ENCODE measurements at regions not wholly inside any gene's neighbourhood (a gene's known extent, or its start where the extent isn't known, plus 50 kb on each side); places are given as distances from the start of the nearest gene placed in this dataset.
A peak's percentile ranks its signal among the peaks of the same experiment; 100 is the strongest.

GRCh38 chrX:43003204-43003565 lies 225.2 kb upstream of the PPP1R2C start:
- H2BK120ac ChIP-seq (replicated peaks; ENCODE audit: low read depth, low read length): no peak overlapping the region
- no peak overlapping the region for H3K56ac ChIP-seq (replicated peaks; ENCODE audit: insufficient read length, low read depth, low read length)
- no peak for DNase-seq (ENCODE audit: low read depth in 1 of 2, low spot score in 2 of 2)
- H3K9me3 ChIP-seq (ENCODE audit: insufficient read depth in 2 of 2, low read depth in 1 of 2, low read length in 1 of 2): no peaks in the 10 kb centered on the region
- no peaks in the 10 kb centered on the region for H4K20me1 ChIP-seq (replicated peaks in 1 of 2; ENCODE audit: control insufficient read depth in 1 of 2, insufficient read depth in 2 of 2, low read length in 2 of 2)
- peaks cover 0 to 7% (median 1%) of the 10 kb centered on the region in 4 experiments; a peak in 2 of 7 replicates for H3K4me1 ChIP-seq (replicated peaks in 1 of 4; ENCODE audit: control insufficient read depth in 3 of 4, insufficient read depth in 4 of 4, low read length in 3 of 4)
- H2BK12ac ChIP-seq (ENCODE audit: low read depth, low read length): peak overlapping the region; percentile 60; the same call in 1 of the 2 replicates
- H2AFZ ChIP-seq (ENCODE audit: low read length): no peak overlapping the region
- H3K36me3 ChIP-seq (ENCODE audit: control insufficient read depth in 2 of 4, insufficient read depth in 4 of 4, low read length in 3 of 4): no peaks in the 10 kb centered on the region
- no peaks in the 10 kb centered on the region for H3K79me1 ChIP-seq (ENCODE audit: low read depth, low read length)
- H3K18ac ChIP-seq (ENCODE audit: extremely low read depth, low read length): no peak overlapping the region
- no peak overlapping the region for H4K8ac ChIP-seq (ENCODE audit: extremely low read depth, insufficient read depth, low read length)
- H2AK5ac ChIP-seq (ENCODE audit: low read depth, low read length): no peak overlapping the region
- no peak overlapping the region for H4K91ac ChIP-seq (replicated peaks; ENCODE audit: insufficient read length, low read length)
- FAIRE-seq: no peak
- TF ChIP-seq KDM1A (IDR thresholded peaks at IDR 0.05; ENCODE audit: borderline replicate concordance, low read length): no peak
- TF ChIP-seq HDAC2 (IDR thresholded peaks at IDR 0.05; ENCODE audit: borderline replicate concordance in 1 of 2, low read depth in 2 of 2, low read length in 2 of 2): no peak
- no peak for TF ChIP-seq SP1 (IDR thresholded peaks at IDR 0.05; ENCODE audit: low read depth, low read length)
- TF ChIP-seq RFX5 (IDR thresholded peaks at IDR 0.05; ENCODE audit: borderline replicate concordance, low read depth, low read length): no peak
- TF ChIP-seq TAF1 (IDR thresholded peaks at IDR 0.05; ENCODE audit: low read depth, low read length): no peak
- H2BK20ac ChIP-seq (ENCODE audit: low read length): no peak overlapping the region
- H4K5ac ChIP-seq (ENCODE audit: insufficient read length, low read depth, low read length): no peak overlapping the region
- 86% methylated on average over 1 of the region's 3 CpGs; no CpG with 5 or more reads in 1 of the 2 experiments for WGBS, 2 experiments (ENCODE audit: extremely low coverage in 1 of 2, insufficient coverage in 1 of 2, insufficient read length in 1 of 2, insufficient replicate concordance in 2 of 2, low coverage in 1 of 2, low lambda C conversion rate in 2 of 2, missing lambda C conversion rate in 1 of 2)
- no peak overlapping the region for H2BK15ac ChIP-seq (ENCODE audit: low read length)
- no peak overlapping the region for H3K23ac ChIP-seq (ENCODE audit: insufficient read length)
- H3K4ac ChIP-seq (replicated peaks; ENCODE audit: insufficient read length, low read depth, low read length): no peak overlapping the region
- ChIA-PET CTCF (ENCODE audit: partially characterized antibody) (no interaction called here), POLR2A (ENCODE audit: partially characterized antibody) (no interaction called here)
- H3K14ac ChIP-seq (ENCODE audit: insufficient read length): no peak overlapping the region
- no peaks in the 10 kb centered on the region for H3K79me2 ChIP-seq (ENCODE audit: control insufficient read depth in 1 of 2, insufficient read depth in 2 of 2, low read length in 2 of 2)
- H3K27me3 ChIP-seq (replicated peaks in 1 of 4; ENCODE audit: control insufficient read depth in 3 of 4, extremely low read depth in 1 of 4, insufficient read depth in 3 of 4, low read length in 3 of 4): no peaks in the 10 kb centered on the region
- H2BK5ac ChIP-seq (ENCODE audit: low read depth, low read length): no peak overlapping the region
- H3K23me2 ChIP-seq (ENCODE audit: low read depth, low read length): no peaks in the 10 kb centered on the region
- no peak overlapping the region for H3K4me2 ChIP-seq (ENCODE audit: insufficient read depth in 1 of 2, low read depth in 2 of 2, low read length in 2 of 2)
- no peak overlapping the region for H3K9ac ChIP-seq (replicated peaks in 1 of 4; ENCODE audit: extremely low read depth in 1 of 4, low read depth in 3 of 4, low read length in 3 of 4)
- H3K4me3 ChIP-seq (ENCODE audit: extremely low read depth in 1 of 4, insufficient read depth in 2 of 4, low read depth in 3 of 4, low read length in 4 of 4): no peak overlapping the region
- H3K27ac ChIP-seq (ENCODE audit: low read depth, low read length): no peak overlapping the region
